OCI-LY3 (cell line): ENCODE measurements at regions not wholly inside any gene's neighbourhood (a gene's known extent, or its start where the extent isn't known, plus 50 kb on each side); places are given as distances from the start of the nearest gene placed in this dataset.

Source experiments
- H2AFZ ChIP-seq: fragments of 200-600, 300-600 bp; shearing (Covaris generic); 2 replicates; pipeline ENCODE4 v1.6.0; 2014; ENCODE audit warnings: antibody characterized with exemption, low read depth, low read length
- H3K27ac ChIP-seq: fragments of 200-600, 300-600 bp; sonication (generic); 2 replicates; pipeline ENCODE4 v1.5.1; 2014; ENCODE audit warnings: mild to moderate bottlenecking, low read length, moderate library complexity, mixed read lengths
- H3K27me3 ChIP-seq: fragments of 200-600, 300-600 bp; sonication (generic); 2 replicates; pipeline ENCODE4 v1.6.1; 2014; ENCODE audit warnings: low read depth, low read length, mixed read lengths
- H3K36me3 ChIP-seq: fragments of 200-600, 300-600 bp; sonication (generic); replicated peaks from 2 replicates; pipeline ENCODE3; 2014; ENCODE audit warnings: low read depth, low read length, mixed read lengths
- H3K4me1 ChIP-seq: fragments of 300-600, 200-600 bp; sonication (generic); 2 replicates; pipeline ENCODE4 v1.6.1; 2014; ENCODE audit warnings: low read length, mixed read lengths
- H3K4me2 ChIP-seq: fragments of 200-600, 300-600 bp; sonication (generic); 2 replicates; pipeline ENCODE4 v1.6.1; 2014; ENCODE audit warnings: low read length, mixed read lengths
- H3K4me3 ChIP-seq: fragments of 300-600, 200-600 bp; sonication (generic); 2 replicates; pipeline ENCODE4 v1.5.1; 2014; ENCODE audit warnings: antibody characterized with exemption, mild to moderate bottlenecking, low read length, moderate library complexity
- H3K79me2 ChIP-seq: fragments of 300-600, 200-600 bp; shearing (Covaris generic); 2 replicates; pipeline ENCODE4 v1.6.1; 2014; ENCODE audit warnings: mild to moderate bottlenecking, low read length, mixed read lengths
- H3K9ac ChIP-seq: fragments of 300-600, 200-600 bp; shearing (Covaris generic); 2 replicates; pipeline ENCODE4 v1.6.0; 2014; ENCODE audit warnings: mild to moderate bottlenecking, low read length, moderate library complexity
- H3K9me3 ChIP-seq: fragments of 200-600, 300-600 bp; shearing (Covaris generic); 2 replicates; pipeline ENCODE4 v1.6.1; 2014; ENCODE audit warnings: low read length, mixed read lengths; ENCODE audit not compliant: insufficient read depth
- H4K20me1 ChIP-seq: fragments of 200-600, 300-600 bp; sonication (generic); 2 replicates; pipeline ENCODE4 v1.6.1; 2016; ENCODE audit warnings: low read length, mixed read lengths; ENCODE audit not compliant: insufficient read depth
- EZH2phosphoT487 ChIP-seq: fragments of 200-600 bp; shearing (Covaris generic); IDR thresholded peaks from 2 replicates; pipeline ENCODE4 v1.6.1; 2018; ENCODE audit warnings: antibody characterized with exemption, mixed run types, low read depth
- TF ChIP-seq, protein P1 (sequence below): fragments of 200-600, 300-600 bp; sonication (generic); IDR thresholded peaks from 2 replicates; pipeline ENCODE4 v1.5.1; 2014; ENCODE audit warnings: antibody characterized with exemption, low read length, low read depth

DNA sequence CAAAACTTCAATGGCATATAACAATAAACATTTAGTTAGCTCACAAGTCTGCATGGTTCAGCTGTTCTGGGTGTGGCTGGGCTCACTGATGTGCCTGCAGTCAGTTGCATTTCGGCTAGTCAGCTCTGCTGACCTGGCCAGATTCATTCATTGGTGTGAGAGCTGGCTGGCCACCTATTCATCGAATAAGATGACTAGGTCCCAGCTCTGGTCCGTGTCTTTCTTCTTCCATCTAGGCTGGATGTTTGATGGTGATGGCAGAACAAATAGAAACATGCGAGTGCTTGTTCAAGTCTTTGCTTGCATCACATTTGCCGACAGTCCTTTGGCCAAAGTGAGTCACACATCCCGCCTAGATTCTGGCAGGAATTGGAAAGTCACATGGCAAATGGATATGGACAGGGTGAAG lies 203.3 kb upstream of the CRY1 start:
- Histone ChIP-seq H3K27ac (no peak overlapping the region), H3K4me2 (no peak overlapping the region), H3K9ac (no peak overlapping the region), H3K27me3 (peaks cover 10% of the 10 kb centered on the region; the same call in 1 of the 2 replicates), H3K4me1 (no peaks in the 10 kb centered on the region), H4K20me1 (no peaks in the 10 kb centered on the region), H3K9me3 (no peaks in the 10 kb centered on the region), H3K4me3 (no peak overlapping the region), H3K36me3 (no peaks in the 10 kb centered on the region), H2AFZ (no peak overlapping the region), H3K79me2 (no peaks in the 10 kb centered on the region)
- TF ChIP-seq EZH2phosphoT487, result no peak
- TF ChIP-seq, protein P1, sequence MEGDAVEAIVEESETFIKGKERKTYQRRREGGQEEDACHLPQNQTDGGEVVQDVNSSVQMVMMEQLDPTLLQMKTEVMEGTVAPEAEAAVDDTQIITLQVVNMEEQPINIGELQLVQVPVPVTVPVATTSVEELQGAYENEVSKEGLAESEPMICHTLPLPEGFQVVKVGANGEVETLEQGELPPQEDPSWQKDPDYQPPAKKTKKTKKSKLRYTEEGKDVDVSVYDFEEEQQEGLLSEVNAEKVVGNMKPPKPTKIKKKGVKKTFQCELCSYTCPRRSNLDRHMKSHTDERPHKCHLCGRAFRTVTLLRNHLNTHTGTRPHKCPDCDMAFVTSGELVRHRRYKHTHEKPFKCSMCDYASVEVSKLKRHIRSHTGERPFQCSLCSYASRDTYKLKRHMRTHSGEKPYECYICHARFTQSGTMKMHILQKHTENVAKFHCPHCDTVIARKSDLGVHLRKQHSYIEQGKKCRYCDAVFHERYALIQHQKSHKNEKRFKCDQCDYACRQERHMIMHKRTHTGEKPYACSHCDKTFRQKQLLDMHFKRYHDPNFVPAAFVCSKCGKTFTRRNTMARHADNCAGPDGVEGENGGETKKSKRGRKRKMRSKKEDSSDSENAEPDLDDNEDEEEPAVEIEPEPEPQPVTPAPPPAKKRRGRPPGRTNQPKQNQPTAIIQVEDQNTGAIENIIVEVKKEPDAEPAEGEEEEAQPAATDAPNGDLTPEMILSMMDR, result no peak

DNA sequence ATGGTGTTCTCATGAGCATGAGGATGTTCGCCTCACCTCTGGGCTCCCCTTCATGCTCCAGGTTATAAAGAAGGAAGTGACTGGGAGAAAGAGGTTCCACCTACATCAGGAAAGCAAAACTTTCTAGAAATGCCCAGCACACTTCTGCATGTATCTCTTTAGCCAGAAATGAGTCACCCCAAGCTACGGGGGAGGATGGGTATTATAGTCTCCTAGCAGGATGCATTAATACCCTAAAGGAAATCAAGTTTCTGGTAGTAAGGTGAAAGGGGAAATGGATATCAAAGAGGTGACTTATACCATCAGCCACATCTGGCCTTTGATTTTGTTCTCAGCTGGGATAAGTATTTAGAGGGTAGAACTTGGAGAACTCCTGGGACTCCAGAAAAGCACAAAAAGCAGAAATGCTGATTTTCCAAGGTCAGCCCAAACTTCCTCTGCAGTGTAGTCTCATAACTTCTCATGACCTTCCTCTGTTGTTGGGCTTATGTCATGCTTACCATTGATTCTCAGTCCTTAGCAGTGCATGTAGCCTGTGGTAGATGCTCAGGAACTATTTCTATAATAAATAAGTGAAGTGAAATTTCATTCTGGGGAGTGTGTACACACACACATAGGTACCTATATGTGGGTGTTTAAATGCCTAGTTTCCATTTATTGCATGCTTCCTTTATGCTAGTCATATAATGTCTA lies 209.4 kb upstream of the CRY1 start:
- Histone ChIP-seq H3K27me3 (peaks cover 15% of the 10 kb centered on the region; the same call in 1 of the 2 replicates), H3K4me2 (no peak overlapping the region), H3K27ac (no peak overlapping the region), H4K20me1 (no peaks in the 10 kb centered on the region), H3K4me1 (no peaks in the 10 kb centered on the region), H3K4me3 (no peak overlapping the region), H3K79me2 (no peaks in the 10 kb centered on the region), H2AFZ (no peak overlapping the region), H3K9ac (no peak overlapping the region), H3K36me3 (no peaks in the 10 kb centered on the region), H3K9me3 (no peaks in the 10 kb centered on the region)
- TF ChIP-seq EZH2phosphoT487, result no peak
- TF ChIP-seq, protein P1, result no peak

DNA sequence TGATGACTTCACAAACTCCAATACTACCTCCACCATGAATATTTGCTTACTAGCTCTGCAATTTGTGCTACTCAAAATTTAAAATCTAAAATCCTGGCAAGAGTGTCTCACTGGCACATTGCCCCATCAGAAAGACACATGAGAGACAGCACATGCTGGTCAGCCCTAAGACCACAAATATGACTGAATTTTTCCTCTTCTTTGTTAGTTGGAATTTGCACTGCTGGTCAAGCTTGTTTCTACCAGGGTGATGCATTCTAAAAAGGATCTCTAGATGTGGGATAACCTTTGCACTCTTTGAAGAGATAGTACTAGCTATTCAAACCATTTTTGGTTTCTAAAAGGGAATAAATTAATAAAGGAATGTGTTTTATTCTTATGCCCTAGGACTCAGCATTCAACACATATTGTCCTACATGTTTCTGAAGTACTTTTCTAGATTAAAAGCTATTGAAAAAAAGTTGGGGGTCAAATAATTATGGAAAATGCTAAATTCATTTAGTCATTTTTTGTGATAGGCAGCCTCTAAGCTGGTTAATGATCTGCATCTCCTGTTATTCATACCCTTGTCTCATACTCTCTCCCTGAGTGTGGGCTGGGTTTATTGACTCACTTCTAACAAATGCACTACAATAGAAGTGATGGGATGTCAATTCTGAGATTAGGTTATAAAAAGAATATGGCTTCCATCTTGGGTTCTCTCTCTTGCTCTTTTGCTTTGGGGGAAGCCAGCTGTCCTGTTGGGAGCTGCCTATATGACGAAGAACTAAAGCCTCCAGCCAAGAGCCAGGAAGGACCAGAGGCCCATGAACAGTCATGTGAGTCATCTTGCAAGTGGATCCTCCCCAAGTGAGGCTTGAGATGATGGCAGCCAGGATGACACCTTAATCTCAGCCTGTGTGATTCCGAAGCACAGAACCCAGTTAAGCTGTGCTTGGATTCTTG lies 211.5 kb upstream of the CRY1 start:
- TF ChIP-seq EZH2phosphoT487, result no peak
- no peaks in the 10 kb centered on the region for H3K36me3 ChIP-seq

DNA sequence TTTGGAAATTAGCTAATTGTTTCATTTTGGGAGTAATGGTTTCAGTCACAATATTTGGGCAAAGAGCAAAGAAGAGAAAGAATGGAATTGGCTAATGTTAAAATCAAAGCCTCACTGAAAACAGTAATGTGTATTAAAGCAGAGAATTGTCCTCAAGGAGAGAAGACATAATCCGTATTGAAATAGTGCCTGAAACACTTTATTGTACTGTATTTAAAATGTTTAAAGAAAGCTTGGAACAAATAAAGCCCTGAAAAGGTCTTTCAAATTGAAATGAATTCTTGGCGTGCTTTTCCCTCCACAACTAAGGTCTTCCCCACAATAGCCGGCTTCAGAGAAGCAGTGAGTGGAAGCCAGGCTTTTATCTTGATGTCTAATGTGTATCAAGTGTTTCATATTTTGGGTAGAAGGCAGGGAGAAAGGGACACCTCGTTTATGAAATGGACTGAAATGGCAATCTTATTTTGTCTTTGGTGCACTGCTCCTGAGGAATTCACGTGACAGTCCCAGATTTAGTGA lies 212.9 kb upstream of the CRY1 start:
- H3K9ac ChIP-seq, result no peak overlapping the region
- TF ChIP-seq, protein P1, result no peak
- H3K4me1 ChIP-seq, result no peaks in the 10 kb centered on the region
- H2AFZ ChIP-seq, result no peak overlapping the region
- no peak overlapping the region for H3K27ac ChIP-seq
- no peaks in the 10 kb centered on the region for H3K79me2 ChIP-seq
- H3K4me2 ChIP-seq, result no peak overlapping the region
- peaks cover 27% of the 10 kb centered on the region; the same call in 1 of the 2 replicates for H3K27me3 ChIP-seq
- H4K20me1 ChIP-seq, result no peaks in the 10 kb centered on the region
- no peaks in the 10 kb centered on the region for H3K9me3 ChIP-seq
- no peaks in the 10 kb centered on the region for H3K36me3 ChIP-seq
- H3K4me3 ChIP-seq, result no peak overlapping the region

More for the DNA sequence above, 211.5 kb upstream of the CRY1 start:
- no peak overlapping the region for H3K4me2 ChIP-seq
- H3K9me3 ChIP-seq, result no peaks in the 10 kb centered on the region
- no peaks in the 10 kb centered on the region for H3K79me2 ChIP-seq
- no peak overlapping the region for H2AFZ ChIP-seq
- no peak overlapping the region for H3K27ac ChIP-seq
- no peak overlapping the region for H3K4me3 ChIP-seq
- no peak overlapping the region for H3K9ac ChIP-seq
- no peaks in the 10 kb centered on the region for H3K4me1 ChIP-seq
- no peaks in the 10 kb centered on the region for H4K20me1 ChIP-seq
- peaks cover 23% of the 10 kb centered on the region; the same call in 1 of the 2 replicates for H3K27me3 ChIP-seq
